Inferior parietal cortex (tissue), 1 donor: ENCODE measurements at regions not wholly inside any gene's neighbourhood (a gene's known extent, or its start where the extent isn't known, plus 50 kb on each side); places are given as distances from the start of the nearest gene placed in this dataset.

Source experiments
- DNase-seq: peaks from one replicate; pipeline ENCODE4 v3.0.0-alpha.2; 2016; ENCODE audit errors: extremely low spot score

DNA sequence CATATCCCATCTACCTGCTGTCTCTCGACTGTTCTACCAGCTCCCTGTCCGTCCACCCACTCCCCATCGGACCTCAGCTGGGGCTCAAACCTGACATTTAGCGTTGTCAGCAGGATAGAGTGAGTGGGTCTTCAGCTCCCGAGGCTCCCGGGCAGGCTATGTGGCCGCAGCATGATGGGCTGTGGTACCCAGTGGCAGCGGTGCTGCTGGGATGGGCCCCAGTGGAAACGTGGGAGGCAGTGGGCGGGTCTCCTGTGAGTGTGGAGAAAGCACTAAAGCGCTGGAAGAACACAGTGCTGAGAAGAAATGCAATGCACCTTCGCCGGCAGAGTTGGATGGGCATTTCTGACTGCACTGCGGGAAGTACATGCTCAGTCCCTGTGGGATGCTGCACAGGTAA is 204.8 kb upstream of the SYT4 start:
- DNase-seq: no peak

DNA sequence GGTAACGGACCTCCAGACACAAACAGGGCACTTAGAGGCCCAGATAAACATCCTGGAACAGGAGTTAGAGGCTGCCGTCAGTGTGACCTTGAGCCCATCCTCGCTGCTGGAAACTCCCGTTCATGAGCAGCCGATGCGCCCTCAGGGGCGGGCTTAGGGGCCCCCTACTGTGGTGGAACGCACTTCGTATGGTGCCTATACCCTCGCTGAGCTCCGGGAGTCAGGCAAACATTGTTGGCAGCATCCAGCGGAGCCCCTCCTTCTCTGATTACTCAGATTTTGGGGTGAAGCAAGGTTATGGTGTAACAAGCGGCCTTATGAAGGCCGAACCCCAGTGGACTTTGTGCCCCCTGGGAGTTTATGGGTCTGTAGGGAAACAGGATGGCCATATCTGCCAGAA is 205.3 kb upstream of the SYT4 start:
- no peak for DNase-seq

DNA sequence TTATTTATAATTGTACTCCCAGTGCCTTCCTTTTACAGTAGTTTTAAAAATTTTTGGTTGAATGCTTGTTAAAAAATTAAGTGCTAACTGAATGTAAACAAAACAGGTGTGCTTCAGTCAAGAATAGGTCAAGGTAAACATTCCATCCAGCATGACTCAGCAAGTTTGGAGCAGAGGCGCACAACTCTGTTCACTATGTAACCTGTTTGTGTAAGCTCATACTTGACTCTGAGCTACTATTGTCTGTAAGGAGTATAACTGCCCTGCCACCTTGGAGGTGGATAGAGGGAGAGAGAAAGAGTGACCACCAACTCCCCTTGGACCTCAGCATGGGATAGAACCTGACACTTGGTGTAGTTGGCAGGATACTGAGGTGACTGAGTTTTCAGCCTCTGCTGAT is 207.4 kb upstream of the SYT4 start:
- no peak for DNase-seq

DNA sequence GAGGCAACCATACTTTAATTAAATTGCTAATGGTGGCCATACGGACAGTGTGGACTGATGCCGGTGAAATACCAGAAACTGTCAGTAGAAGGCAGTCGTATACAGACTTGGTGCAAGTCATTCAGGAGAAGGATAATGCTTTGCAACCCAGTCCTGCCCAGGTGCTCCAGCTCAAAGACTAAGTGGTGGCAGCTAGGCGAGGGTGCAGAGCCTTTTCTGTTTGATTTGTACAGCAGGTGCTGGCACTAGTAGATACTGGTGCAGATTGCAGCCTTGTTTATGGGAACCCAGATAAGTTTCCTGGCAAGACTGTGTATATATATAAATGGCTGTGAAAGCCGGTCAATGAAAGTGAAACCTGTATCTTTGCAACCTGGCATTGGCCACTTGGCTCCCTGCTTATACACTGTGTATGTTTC is 208.3 kb upstream of the SYT4 start:
- no peak for DNase-seq

DNA sequence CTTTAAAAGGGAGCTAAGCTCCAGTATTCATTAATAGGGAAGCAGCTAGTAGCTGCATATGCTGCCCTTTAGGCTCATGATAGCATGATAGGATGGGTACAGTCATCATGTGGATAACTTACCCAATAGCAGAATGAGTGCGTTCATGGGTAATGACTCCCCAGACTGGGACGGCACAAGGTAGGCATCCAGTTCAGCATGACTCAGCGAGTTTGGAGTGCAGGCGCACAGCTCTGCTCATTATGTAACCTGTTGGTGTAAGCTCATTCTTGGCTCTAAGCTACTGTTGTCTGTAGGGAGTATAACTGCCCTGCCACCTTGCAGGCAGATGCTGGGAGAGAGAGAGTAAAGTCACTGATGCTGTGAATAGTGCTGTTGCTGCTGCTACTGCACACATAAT is 209.2 kb upstream of the SYT4 start:
- DNase-seq: no peak

DNA sequence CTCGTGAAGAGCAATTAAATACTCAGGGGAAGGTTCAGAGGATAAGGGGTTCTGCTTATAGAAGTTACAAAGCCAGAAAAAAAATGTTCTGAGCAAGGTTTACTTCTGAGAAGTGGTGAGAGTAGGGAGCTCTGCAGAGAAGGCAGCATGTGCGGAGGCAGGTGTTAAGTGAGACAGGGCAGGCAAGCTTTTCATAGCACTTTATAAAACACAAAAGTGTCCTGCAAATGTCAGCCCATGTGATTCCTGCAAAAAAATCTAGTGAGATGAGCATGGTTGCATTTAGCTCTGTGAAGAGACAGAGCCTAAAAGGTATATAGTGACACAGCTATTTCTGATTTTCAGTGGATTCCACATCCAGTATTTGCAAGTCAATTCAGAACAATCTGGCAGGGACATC is 223.8 kb upstream of the SYT4 start:
- peak; percentile 70 for DNase-seq

DNA sequence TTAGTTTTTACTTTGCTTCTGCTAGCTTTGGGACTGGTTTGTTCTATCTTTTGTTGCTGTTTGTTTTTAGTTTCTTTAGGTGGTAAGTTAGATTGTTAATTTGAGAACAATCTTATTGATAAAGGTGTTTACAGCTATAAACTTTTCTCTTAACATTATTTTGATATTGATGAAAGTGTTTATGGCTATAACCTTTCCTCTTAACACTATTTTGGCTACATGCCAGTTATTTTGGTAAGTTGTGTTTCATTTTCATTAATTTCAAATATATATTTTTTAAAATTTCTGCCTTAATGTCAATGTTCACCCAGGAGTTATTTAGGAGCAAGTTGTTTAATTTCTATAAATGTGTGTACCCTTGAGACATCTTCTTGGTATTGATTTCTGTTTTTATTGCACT is 229.6 kb upstream of the SYT4 start:
- DNase-seq: no peak

DNA sequence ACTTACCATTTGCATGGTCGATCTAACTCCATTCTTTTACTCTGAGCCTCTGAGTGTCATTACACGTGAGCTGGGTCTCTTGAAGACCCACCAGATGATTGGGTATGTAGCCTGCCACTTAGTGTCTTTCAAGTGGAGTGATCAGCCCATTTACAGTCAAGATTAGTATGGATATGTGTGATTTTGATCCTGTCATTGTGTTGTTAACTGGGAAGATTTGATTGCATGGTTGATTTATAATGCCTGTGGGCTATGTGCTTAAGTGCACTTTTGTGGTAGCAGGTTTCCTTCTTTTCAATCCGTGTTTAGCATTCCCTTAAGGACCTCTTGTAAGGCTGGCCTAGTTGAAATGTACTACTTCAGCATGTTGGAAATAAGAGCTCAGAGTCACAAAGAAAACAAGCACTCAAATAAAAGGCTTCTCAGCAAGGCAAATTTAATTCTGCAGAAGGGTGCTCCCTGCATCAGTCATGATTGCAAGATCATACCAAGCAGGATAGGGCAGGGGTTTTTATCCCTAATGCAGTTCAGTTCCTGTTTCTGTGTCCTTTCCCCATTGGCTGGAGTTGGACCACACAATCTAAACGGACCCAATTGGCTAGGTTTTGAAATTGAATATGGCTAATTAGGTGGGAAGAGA is 230.7 kb upstream of the SYT4 start:
- DNase-seq: no peak

DNA sequence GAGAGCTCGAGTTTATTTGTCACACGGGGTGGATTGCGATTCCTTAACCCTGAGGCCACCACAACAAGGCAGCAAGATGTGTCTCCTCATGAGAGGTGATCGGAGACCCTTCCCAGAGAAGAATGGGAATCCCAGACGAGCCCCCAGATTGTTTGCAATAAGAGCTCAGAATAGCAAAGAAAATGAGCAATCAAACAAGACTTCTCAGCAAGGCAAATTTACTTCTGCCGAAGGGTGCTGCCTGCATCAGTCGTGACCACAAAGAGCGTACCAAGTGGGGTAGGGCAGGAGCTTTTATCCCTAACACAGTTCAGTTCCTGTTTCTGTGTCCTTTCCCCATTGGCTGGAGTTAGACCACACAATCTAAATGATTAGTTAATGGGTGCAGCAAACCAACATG is 237.5 kb upstream of the SYT4 start:
- no peak for DNase-seq

DNA sequence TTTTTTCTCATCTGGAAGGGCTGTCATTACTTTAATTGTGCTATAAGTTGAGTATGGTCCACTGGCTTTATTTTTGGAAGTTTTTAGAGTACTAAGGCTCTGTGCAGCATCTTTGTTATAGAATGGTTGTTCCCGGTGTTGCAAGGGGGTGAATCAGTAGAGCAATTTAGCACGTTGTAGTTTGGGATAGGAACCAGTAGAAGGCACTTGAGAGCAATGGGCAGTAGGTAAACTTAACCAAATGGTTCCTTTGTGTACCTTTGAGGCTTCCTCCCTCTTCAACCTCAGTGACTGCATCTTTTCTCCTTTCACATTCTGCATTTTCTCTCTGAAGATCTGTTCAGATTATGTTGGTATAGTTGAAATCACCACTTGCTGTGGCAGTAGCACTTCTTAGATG is 238.2 kb upstream of the SYT4 start:
- no peak for DNase-seq

DNA sequence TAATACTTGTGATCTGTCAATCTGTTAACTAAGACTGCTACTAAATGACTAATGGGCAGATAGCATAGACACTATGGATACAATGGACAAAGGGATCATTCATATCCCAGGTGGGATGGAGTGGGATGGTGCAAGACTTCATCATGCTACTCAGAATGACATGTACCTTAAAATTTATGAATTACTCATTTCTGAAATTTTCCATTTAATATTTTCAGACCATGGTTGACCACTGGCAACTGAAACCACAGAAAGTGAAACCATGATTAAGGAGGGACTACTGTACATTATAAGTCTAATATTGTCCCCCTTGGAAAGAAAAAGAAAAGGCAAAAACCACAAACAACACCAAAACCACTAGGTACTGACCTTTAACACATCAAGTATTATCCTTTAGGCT is 247.0 kb upstream of the SYT4 start:
- no peak for DNase-seq

DNA sequence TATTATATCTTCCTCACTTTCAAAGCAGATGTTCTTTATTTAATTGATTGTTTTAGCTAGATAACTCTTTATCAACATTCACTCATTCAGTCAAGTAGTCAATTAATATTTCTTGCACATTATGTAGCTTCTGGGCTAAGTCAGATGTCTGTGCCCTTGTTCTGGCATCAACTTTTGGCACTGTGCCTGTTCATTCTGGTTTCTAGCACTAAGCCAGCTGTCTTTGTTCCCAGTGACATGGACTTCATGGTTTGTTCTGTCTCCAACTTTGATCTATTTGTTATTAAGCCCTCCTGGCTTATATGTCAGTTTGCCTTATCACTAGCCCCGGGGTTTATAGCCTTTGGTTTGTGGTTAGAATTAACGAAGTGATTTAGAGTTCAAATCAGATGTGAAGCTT is 247.9 kb upstream of the SYT4 start:
- DNase-seq: no peak

DNA sequence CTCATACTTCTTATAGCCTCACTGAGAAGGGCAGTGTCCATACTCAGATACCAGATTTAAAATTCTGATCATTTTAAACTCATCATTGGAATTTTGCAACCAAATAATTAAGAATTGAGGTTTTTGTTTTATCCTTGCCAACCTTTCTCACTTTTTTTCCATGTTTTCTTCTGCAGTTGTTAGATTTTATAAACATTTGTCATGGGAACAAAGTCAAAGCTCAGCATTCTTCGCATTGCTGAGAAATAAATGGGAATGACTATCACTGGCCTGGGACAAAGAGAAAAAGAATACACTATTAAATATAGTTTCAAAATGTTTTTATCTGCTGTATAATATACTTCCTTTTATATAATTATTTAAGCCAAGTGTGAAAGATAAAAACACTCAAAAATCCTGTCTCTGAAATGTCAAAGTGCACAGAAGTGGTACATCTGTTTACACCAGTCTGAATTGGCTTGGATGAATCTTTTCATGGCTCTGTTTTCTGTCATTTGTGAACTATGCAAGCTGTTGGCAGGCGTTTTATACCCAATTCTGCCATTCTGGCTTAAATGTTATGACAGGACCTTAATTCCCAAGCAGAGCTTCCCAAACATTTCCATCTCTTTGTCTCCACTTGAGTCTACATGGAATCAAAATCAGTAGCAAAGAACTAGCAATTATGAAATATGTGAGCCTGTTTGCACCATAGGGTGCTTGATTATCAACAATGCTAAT is 249.3 kb upstream of the SYT4 start:
- no peak for DNase-seq

DNA sequence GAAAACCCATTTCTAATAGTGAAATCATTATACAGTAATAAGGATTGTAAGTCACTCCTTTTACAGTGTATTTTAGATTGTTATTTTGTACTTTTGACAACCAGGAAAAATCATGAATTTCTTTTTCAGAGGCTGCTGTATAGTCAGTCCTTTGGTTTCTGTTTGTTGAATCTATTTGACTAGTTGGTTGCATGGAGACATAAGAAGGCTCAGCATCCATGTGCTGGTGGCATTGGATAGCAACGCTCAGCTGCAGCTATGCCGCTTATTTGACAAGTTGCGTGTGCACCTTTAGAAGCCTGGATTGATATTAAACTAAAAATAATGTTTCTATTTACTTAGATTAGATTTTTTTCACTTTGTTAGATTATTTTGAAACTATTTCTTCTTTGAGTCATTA is 254.1 kb upstream of the SYT4 start:
- no peak for DNase-seq

DNA sequence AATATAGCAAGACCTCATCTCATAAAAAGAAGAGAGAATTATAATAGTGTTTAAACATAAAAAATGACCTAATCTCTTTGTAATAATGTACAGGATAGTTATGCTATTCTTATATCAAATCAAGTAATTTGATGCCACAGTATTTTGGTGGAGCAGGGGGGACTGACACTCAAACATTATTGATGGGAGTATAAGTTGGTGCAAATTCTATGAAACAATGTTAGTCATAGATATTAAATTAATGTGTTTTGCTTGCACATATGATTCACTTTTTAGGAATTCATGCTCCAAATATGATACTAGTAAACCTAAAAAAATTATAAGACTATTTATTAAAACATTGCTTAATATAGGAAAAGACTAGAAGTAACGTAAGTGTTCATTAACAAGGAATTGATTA is 256.1 kb upstream of the SYT4 start:
- DNase-seq: no peak

DNA sequence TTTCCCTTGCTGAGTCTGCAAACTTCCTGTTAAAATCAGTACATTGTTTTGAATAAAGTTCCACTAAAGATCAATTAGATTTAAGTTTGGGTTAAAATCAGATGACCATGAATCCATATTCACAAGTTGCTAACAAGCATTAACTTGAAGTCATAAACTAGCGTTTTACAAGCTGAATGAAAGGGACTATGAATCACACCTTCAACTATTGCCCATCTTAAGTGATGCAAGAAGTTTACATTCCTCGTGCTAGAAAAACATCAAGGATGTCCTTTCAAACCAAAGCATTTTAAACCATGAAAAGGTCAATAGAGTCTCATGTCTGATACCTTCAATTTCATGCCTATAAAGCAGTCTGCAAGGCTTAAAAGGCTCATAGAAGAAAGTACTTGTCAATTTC is 257.2 kb upstream of the SYT4 start:
- no peak for DNase-seq

DNA sequence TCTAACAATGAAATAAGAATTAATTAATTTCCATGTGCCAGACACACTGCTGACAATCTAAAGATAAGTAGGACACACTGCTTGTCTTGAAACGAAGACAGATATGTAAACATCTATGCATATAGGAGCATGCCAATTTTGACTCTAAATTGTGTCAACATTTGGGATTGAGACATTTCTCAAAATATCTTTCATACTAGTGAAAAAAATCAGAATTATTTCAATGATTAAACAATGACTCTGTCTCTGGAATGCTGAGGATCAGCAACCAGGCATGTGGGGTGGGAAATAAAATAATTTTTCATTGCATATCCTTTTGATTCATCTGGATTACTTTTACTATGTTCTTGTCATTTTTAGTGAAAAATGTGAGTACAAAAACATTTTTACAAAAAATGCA is 262.6 kb upstream of the SYT4 start:
- DNase-seq: no peak

DNA sequence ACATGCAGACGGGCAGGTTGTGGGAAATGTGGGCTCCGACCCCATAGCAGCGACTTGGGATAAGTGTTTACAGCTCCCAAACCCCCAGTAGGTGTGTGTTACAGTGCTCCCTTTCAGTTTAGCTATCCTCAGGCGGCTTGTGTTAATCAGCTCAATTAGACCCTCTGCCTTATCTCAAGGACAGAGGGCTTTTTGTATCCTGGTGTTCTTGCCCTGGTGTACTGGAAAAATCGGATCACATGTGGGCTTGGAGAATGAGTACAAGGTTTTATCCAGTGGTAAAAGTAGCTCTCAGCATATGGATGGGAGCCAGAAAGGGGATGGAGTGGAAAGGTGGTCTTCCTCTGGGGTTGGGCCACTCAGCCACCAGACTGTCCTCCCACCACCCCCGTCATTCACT is 264.7 kb upstream of the SYT4 start:
- DNase-seq: no peak

DNA sequence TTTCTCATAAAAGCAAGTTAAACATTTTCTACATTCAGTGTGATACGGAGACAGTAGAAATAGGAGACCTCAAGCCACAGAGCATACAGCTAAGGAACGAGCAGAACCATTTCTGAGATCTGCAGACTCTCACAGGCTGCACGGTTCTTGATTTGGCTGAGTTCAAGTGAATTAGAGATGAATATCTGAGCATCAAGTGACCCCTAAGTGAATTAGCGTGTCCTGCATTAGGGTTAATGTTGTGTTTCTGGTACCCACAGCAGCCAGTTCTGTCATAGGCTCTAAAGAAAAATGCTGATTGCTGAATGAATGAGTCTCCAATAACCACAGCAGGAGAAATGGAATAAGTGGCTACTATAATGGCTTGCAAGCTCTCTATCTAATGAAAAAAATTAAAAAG is 265.9 kb upstream of the SYT4 start:
- no peak for DNase-seq

DNA sequence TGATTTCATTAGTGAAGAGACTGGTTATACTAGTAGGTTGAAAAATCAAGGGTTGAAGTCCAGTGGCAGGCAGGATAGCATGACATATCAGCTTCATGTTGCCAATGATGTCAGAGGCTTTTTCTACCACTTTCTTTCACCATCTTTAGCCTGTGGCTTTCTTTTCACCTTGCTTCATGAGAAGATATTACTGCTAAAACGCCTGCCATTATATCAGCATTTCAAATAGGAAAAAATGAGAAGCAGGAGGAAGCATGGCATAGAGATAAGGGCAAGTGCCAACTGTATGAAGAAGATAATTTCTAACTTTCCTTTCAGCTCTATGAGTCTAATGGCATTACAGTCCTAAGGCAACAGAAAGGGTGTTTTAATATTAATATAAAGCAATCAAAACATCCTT is 270.2 kb upstream of the SYT4 start:
- no peak for DNase-seq

DNA sequence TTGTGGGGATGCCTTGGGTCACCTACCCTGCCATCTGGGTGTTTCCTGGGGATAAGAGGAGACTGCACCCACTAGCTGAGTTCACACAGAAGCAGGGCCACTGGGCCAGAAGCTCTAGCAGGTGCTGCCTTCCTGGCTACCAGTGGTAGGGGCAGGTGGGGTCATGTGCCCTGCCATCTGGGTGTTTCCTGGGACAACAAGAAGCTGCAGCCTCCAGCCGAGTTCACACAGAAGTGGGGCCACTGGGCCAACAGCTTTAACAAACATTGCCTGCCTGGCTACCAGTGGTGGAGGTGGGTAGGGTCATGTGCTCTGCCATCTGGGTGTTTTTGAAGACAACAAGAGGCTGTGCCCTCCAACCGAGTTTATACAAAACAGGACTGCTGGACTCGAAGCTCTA is 282.2 kb upstream of the SYT4 start:
- DNase-seq: no peak

DNA sequence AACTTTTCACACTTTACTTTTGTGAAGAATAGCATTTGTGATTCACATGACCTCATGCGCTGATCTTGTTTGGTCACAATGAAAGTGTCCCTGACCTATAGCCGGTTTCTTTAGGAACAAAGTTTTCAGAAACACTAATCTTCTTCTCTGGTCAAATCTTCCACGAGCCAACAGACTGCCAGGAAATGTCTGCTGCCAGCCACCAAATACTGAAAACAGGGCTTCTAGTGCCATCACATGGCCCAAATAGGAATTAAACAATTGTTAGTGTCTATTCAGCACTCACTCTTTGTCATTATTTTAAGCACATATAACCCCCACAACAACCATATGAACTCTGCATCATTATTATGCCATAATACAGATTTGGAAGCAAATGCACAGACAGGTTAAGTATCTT is 286.5 kb upstream of the SYT4 start:
- peak; percentile 75 for DNase-seq

DNA sequence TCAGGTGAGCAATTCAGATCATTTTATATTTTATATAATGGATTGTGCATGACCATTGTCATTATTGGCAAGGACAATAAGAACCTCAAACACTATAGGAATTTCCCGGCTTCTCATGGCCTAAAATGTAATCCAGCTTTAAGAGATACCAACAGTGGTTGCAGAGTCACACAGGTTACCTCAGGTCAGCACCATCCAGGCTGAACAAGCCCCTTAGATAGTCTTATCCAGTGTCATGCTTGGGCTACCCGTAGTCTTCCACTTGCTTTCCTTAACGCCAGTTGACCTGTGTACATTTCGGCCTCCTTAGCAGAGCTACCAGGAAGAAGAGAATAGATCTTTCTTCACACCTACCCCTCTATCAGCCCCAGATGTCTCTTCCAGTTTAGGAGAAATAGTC is 293.3 kb upstream of the SYT4 start:
- DNase-seq: no peak

DNA sequence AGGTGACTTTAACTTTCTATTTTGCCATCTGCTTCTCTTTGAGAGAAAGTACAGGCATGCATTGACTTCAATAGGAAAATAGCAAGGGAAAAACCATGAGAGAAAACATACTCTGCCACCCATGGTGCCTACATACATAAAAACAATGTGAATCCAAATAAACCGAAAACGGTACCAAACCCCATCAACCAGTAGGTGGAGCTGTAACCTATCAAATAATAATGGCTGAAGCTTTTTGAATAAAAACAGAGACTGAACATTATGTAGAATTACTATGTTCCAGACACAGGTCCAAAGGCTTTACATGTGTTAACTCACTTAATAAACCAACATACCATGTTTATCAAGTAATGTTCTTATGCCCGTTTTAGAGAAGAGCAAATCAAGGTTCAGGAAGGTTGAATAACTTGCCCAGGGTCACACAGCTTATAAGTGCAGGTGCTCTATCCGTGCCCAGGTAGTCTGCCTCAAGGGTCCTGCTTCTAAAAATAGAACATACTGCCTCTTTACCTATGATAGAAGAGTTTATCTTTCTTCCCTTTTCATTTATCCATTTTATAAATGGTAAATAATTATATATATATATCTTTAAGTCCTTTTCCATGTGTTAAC is 293.9 kb upstream of the SYT4 start:
- peak; percentile 92 for DNase-seq
